ENCODE measurements at regions not wholly inside any gene's neighbourhood (a gene's known extent, or its start where the extent isn't known, plus 50 kb on each side); places are given as distances from the start of the nearest gene placed in this dataset.
A peak's percentile ranks its signal among the peaks of the same experiment; 100 is the strongest.

GRCh38 chr7:389911-390601 lies 100.1 kb downstream of the FOXL3 start:
- no peak overlapping the region for H3K4me3 ChIP-seq
- WGBS, 4 donors, result 85 to 87% (median 86%) methylated on average over 15 to 21 of the region's 21 CpGs
- peak in 1 of 7 donors; percentile 12 for DNase-seq

GRCh38 chr7:390761-391410 lies 100.9 kb downstream of the FOXL3 start:
- WGBS, 4 donors, result 78 to 85% (median 82%) methylated on average over 2 to 20 of the region's 20 CpGs
- Histone ChIP-seq H3K36me3 (replicated peaks in 1 of 2) (no peaks in the 10 kb centered on the region), H3K27me3 (no peaks in the 10 kb centered on the region), H3K9me3 (replicated peaks in 1 of 3) (no peaks in the 10 kb centered on the region), H3K27ac (no peak overlapping the region), H3K4me1 (replicated peaks in 1 of 2) (no peaks in the 10 kb centered on the region), H3K4me3 (no peak overlapping the region)
- TF ChIP-seq POLR2A (IDR thresholded peaks at IDR 0.05) (no peak), CTCF (IDR thresholded peaks at IDR 0.05) (no peak)
- peak in 1 of 7 donors; percentile 13 for DNase-seq
- intact Hi-C loops (cut with DNase I), result no loop called here

More at GRCh38 chr7:389911-390601, 100.1 kb downstream of the FOXL3 start:
- Histone ChIP-seq H3K36me3 (replicated peaks in 1 of 2) (no peaks in the 10 kb centered on the region), H3K4me1 (replicated peaks in 1 of 2) (no peaks in the 10 kb centered on the region), H3K9me3 (replicated peaks in 1 of 3) (no peaks in the 10 kb centered on the region), H3K27me3 (no peaks in the 10 kb centered on the region), H3K27ac (no peak overlapping the region)
- intact Hi-C loops (cut with DNase I), result no loop called here
- no peak for TF ChIP-seq POLR2A (IDR thresholded peaks at IDR 0.05)
- no peak for TF ChIP-seq CTCF (IDR thresholded peaks at IDR 0.05)

GRCh38 chr7:391411-391951 lies 101.5 kb downstream of the FOXL3 start:
- no peak overlapping the region for H3K4me3 ChIP-seq
- H3K27me3 ChIP-seq, result no peaks in the 10 kb centered on the region
- H3K36me3 ChIP-seq (replicated peaks in 1 of 2), result no peaks in the 10 kb centered on the region
- H3K27ac ChIP-seq, result no peak overlapping the region
- TF ChIP-seq CTCF (IDR thresholded peaks at IDR 0.05), result no peak
- no peak for TF ChIP-seq POLR2A (IDR thresholded peaks at IDR 0.05)
- intact Hi-C loops (cut with DNase I), result no loop called here
- H3K4me1 ChIP-seq (replicated peaks in 1 of 2), result no peaks in the 10 kb centered on the region
- whole genome bisulfite sequencing, 4 donors, result 79 to 92% (median 88%) methylated on average over 7 to 26 of the region's 26 CpGs
- H3K9me3 ChIP-seq (replicated peaks in 1 of 3), result no peaks in the 10 kb centered on the region
- DNase-seq, result no peak

- H3K9me3 ChIP-seq (replicated peaks in 1 of 3), result no peaks in the 10 kb centered on the region
- H3K4me1 ChIP-seq (replicated peaks in 1 of 2), result no peaks in the 10 kb centered on the region
- no peak for DNase-seq
- 85 to 91% (median 88%) methylated on average over 17 to 25 of the region's 25 CpGs for WGBS, 4 donors
- H3K36me3 ChIP-seq (replicated peaks in 1 of 2), result no peaks in the 10 kb centered on the region
- TF ChIP-seq CTCF (IDR thresholded peaks at IDR 0.05) (no peak), POLR2A (IDR thresholded peaks at IDR 0.05) (no peak)
- intact Hi-C loops (cut with DNase I), result no loop called here
- no peaks in the 10 kb centered on the region for H3K27me3 ChIP-seq
- H3K27ac ChIP-seq, result no peak overlapping the region
- H3K4me3 ChIP-seq, result no peak overlapping the region
These were observed 102.1 kb downstream of the FOXL3 start for GRCh38 chr7:391961-392524.

All from adrenal gland (tissue), 9 donors.